DND-41 (cell line): ENCODE measurements at regions not wholly inside any gene's neighbourhood (a gene's known extent, or its start where the extent isn't known, plus 50 kb on each side); places are given as distances from the start of the nearest gene placed in this dataset.

Experiments used
- EZH2 ChIP-seq: IDR thresholded peaks from 3 replicates; pipeline ENCODE4 v1.6.1; 2012; ENCODE audit warnings: borderline replicate concordance, low read depth, mild to moderate bottlenecking, moderate library complexity, low read length, inconsistent platforms; ENCODE audit not compliant: severe bottlenecking
- TF ChIP-seq, protein P1 (sequence below): IDR thresholded peaks from 2 replicates; pipeline ENCODE4 v1.5.1; 2012; ENCODE audit warnings: borderline replicate concordance, low read length, moderate library complexity, mild to moderate bottlenecking; ENCODE audit not compliant: poor library complexity, severe bottlenecking; ENCODE audit errors: extremely low read depth

DNA sequence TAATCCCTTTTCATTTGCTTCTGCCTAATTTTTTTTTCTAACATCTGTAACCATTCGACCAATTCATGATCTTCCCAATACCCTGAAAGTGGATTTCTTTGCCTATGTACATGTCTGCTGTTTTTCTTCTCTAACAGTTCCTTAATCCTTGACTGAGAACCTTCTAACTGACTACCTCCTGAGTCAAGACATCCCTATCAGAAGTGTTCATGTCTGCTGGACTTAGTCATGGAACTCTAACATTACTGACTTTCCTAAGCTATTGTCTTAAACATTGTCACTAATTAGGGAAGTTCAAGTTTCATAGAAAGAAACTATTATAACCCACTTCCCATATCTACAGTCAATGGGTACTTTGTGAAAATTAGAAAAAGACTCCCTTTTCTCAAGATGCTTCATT is 52.4 kb upstream of the IRX5 start:
- TF ChIP-seq, protein P1, sequence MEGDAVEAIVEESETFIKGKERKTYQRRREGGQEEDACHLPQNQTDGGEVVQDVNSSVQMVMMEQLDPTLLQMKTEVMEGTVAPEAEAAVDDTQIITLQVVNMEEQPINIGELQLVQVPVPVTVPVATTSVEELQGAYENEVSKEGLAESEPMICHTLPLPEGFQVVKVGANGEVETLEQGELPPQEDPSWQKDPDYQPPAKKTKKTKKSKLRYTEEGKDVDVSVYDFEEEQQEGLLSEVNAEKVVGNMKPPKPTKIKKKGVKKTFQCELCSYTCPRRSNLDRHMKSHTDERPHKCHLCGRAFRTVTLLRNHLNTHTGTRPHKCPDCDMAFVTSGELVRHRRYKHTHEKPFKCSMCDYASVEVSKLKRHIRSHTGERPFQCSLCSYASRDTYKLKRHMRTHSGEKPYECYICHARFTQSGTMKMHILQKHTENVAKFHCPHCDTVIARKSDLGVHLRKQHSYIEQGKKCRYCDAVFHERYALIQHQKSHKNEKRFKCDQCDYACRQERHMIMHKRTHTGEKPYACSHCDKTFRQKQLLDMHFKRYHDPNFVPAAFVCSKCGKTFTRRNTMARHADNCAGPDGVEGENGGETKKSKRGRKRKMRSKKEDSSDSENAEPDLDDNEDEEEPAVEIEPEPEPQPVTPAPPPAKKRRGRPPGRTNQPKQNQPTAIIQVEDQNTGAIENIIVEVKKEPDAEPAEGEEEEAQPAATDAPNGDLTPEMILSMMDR, result no peak
- no peak for TF ChIP-seq EZH2
